ENCODE measurements at regions not wholly inside any gene's neighbourhood (a gene's known extent, or its start where the extent isn't known, plus 50 kb on each side); places are given as distances from the start of the nearest gene placed in this dataset.

DNA sequence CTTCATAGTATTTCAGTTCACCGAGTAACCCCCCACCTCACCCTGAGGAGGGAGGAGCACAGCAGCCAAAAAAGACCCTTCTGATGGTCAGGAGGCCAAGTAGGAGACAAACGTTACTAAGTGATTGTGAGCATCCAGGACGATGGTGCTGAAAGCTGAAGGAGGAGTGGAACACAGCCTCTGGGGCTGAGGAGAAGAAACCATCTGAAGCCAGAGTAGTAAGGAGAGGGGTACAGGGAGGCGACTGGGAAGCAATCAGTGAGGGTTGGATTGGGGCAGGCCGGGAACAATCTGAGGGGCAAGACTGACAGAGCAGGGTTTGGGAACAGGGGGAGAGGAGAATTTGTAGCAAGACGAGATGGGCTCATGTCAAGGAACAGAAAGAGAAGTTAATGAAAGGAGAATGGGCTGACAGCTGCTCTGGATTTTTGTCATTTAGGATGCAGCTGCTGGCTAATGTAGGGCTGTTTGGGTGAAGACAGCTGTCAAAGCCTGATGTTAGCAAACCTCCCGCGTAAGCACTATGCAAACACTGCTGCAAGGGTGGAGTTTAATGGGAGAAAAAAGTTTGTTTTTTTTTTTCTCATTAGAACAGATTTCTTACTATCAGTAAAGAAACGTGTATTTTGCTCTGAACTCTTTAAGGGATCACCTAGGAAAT is 622.2 kb downstream of the EDEM1 start:
- DNase-seq (ENCODE audit: low read depth, low spot score): no peak

DNA sequence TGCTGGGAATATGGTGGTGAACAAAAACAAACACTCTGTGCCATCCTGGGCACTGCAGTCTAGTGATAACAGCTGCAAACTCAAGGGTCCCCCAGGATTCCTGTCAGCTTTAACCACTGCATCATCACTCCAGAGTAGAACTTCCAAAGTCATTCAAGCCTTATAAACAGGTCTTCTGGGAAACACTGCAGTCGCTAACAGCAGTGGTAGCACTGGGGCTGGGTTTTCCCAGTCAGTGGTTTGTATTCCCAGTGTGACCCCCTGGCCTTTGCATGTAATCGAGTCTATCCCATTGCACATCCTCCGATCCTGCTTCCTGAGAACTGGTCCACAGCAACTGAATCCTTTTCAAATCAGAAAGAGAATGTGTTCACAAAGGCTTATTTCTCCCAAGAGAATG is 623.5 kb downstream of the EDEM1 start:
- DNase-seq (ENCODE audit: low read depth, low spot score): no peak

DNA sequence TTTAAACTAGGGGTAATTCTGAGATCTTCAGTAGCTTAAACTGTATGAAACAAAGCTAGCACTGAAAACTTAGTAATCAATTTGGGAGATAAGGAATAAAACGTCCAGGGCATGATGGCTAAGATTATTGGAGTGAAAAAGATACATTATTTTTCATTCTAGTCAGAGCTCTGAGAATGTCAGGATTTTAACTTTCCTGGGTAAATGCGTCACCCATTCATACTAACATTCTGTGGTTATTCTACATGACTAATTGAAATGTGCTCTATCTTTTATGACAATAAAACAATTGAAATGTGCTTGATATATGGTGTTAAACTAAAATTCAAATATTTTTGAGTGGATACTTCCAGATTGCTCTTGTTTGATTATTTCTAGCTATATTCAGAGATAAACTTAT is 626.0 kb downstream of the EDEM1 start:
- DNase-seq (ENCODE audit: low read depth, low spot score): no peak

DNA sequence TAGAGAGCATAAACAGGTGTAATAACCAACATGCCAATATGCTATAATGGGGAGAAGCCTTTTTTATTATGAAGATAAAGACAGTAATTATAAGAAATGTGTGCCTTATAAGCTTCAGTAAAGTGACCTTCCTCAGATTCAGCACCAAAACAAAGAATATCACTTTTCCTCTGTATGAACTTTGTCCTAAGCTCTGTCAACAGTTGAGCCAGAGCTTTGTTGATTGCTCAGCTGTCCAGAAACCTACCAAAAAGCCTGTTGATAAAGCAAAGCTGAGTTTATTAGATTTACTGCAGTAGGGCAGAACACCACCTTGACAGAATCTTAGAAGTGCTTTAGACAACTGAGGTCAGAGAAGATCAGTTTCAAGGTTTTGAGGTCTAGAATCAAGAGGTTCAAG is 635.3 kb downstream of the EDEM1 start:
- DNase-seq (ENCODE audit: low read depth, low spot score): no peak

DNA sequence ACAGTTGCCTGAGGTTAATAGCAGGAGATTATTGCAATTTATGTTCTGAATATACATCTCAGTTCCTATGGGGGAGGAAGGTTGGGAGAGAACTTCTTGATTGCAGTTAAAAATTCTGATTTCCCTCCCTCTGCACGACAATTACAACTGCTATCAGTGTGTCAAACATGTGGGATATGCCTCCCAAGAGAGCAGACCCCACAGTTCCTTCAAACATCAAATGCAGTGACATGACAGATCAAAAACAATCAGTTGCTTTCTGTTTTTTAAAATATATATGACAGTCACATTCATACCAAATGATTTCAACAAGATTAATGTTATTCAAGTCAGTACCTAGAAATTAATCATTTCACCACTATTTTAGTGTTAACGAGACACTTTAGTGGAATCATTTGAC is 639.0 kb downstream of the EDEM1 start:
- no peak for DNase-seq (ENCODE audit: low read depth, low spot score)

DNA sequence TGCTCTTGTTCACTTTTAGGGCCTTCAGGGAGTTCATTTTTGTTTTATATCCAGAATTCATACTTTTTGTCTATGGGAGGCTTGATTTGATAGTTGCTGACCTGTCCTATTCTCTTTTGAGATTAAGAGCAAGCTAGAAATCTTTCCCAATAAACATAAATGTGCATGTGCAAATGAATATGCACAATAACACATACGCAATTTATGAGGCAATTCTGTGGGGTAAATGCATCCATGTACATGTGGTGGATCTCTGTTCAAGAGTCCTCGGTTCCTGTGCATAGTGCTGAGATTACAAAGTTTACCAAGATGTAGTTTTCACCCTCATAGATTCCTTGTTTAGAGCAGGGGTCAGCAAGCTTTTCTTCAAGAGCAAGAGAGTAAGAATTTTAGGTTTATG is 640.7 kb downstream of the EDEM1 start:
- no peak for DNase-seq (ENCODE audit: low read depth, low spot score)

DNA sequence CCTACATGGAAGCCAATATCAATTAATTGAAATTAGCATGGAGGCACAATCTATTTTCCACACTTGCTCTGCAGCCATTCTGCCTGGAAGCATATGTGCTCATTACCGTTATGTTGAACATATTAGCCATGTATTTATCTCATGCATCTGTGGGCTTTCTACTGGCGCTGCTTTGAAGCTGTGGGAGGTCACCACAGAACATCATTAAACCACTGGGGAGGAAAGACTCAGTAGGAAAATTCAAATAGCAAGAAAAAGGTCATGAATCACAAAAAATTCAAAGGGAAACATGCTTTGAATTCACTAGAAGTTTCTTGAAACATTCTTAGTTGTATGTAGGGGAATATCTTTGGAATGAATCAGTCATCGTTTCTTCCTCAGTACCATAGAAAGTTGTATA is 652.5 kb downstream of the EDEM1 start:
- DNase-seq (ENCODE audit: low read depth, low spot score): no peak

DNA sequence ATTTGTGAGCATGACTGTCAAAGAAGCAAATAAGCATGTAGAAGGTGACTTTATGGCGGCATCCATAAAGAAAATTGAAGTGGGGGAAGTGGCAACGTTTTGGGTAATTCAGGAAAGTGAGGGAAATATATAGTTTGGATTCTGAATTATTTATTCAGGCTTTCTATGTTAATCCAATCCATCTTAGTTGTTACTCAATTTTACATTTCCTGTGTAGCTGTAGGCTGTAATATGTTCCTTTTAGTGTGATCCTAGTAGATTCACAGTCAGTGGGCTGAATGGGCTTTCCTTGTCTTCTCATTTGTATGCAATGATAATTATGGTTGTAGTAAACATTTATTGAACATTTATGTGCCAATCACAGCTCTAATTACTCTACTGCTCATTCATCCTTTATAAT is 654.1 kb downstream of the EDEM1 start:
- no peak for DNase-seq (ENCODE audit: low read depth, low spot score)

DNA sequence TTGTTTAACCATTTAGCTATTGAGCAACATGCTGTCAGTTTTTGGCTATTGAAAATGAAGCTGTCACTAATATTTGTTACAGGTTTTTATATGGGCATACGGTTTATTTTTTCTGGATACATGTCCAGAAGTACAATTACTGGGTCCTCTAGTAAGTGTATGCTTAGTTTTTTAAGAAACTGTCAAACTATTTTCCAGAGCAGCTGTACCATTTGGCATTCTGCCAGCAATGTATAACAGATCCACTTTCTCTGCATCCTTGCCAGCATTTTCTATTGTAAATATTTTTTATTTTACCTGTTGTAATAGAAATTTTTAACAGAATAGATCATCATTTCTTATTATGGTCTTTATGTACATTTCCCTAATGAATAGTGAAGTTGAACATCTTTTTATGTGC is 658.8 kb downstream of the EDEM1 start:
- no peak for DNase-seq (ENCODE audit: low read depth, low spot score)

DNA sequence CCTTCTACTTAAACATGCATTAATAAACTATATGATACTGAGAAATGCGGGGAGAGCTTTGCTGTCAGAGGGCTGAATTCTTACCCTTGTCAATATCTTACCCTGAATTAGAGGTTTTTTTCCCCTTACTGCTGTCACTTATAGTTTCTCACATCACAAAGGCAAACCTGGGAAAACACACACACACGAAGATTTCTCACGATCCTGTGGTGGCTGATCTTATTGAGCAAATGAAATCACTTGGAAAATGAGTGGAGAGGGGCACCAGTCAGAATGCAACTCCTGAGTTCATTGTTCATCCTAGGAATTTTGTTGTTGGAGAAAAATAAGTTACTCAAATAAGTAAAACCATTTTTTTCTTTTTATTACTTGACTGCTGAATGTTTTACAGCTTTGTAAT is 673.6 kb downstream of the EDEM1 start:
- DNase-seq (ENCODE audit: low read depth, low spot score): no peak

DNA sequence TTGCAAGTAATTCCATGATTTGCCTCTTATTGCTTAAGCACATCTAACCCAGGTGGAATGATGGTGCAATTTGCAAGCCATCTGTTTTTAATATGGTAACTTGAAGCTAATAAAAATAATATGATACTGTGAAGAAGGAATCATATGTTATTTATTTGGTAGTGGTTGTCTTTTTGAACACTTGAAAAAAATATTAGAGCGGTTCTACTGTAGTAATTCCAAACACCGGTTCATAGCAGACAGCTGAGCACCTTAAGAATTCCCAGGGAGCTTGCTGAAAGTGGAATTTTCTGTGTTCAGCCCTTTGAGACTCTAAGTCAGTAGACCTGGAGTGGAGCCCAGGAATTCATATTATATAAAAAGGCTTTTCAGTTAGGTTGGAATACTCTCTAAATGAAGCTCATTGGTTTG is 687.4 kb downstream of the EDEM1 start:
- no peak for DNase-seq (ENCODE audit: low read depth, low spot score)

DNA sequence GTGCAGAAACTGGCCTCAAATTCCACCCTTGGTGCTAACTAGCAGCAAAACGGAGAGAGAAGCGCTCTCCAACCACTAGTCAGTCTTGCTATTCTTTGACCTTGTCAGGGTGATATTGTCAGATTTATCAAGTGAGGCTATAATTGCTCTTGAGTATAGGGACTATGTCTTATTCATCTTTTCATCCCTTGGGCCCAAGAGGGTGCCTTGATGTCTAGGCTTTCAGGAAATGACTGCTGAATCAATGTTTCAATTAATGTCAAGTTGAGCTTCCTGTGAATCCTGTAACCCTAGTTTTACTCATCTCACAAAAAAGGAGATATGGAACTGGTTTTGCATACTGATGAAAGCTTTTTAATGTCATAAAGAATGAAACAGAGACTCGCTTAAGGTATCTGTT is 701.3 kb downstream of the EDEM1 start:
- no peak for DNase-seq (ENCODE audit: low read depth, low spot score)

DNA sequence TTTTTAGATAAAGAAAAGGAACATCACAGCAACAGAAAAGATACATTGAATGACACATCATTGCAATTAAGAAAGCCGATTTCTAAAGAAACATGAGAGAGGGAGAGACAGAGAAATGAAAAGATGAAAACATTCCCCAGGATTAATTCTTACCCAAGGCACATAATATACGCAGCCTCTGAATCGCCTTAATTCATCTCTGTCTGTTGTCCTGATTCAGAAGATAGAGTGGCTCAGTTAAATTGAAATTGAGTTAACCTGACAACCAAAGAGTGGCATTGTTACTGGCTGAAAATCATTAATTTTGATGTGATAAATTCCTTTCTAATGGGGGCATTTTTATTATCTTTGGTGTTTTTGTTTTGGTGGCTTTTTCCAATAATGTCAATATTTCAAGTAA is 701.9 kb downstream of the EDEM1 start:
- no peak for DNase-seq (ENCODE audit: low read depth, low spot score)

DNA sequence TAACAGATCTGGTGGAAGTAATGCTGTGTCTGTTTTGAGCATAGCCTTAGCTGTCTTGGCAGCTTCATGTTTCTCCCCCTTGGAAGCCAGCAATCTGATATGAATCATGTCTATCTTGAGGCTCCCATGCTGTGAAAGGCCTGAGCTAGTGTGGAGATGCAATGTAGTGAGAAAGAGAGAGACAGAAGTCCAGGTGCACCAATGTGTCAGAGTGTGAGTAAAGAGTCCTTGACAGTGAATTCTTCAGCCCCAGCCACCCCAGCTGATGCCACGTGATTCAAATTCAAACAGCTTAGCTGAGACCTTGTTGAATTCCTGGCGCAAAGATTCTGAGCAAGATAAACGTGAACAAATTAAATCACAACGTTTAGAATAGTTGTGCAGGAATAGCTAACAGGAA is 704.2 kb downstream of the EDEM1 start:
- no peak for DNase-seq (ENCODE audit: low read depth, low spot score)

DNA sequence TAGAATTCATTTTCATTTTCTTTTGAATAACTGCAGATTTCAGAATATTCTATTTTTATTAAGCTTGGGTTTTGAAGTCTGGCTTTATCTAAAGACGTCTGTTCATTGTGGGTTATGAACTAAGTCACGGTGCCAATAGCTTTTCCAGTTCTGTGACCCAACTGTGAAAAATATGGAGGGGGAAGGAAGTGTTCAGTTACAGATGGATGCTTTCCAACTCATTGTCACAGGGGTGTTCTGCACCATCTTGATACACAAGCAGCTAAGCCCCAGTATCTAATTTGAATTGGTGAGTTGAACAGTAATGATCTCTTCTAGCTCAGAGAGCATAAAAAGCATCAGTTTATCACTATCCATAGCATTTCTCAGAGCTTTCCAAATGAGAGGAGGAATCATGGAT is 710.6 kb downstream of the EDEM1 start:
- no peak for DNase-seq (ENCODE audit: low read depth, low spot score)

DNA sequence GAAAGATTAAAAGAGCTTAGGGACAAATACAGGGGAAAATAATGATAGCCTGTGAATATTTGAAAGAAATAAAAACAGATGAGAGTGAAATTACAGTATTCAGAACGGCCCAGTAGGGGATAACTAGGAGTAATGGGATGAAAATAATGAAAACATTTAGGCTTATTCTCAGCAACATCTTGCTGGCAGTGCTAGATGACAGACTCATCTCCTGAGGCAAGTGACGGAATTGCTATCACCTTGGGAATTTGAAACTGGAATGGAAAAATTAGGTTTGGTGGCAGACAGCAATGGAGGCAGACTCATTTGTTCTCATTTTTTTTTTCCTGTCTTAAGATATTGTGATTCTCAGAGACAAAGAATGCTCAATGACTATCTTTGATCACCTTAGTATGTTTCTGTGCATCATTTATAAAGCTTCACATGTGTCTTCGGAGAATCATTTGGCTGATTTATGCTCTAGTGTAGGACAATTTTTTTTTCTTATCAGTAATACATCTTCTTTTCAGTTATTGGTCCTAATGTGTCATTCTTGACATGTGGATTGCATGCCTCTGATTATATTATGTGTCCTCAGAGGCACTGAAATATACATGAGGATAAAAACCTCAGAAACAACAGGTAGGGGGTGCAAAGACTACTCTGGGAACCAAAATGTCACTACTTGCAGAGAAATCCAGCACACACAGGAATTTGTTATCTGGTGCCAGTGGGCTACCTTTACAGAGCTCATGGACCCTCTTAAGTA is 711.7 kb downstream of the EDEM1 start:
- no peak for DNase-seq (ENCODE audit: low read depth, low spot score)

DNA sequence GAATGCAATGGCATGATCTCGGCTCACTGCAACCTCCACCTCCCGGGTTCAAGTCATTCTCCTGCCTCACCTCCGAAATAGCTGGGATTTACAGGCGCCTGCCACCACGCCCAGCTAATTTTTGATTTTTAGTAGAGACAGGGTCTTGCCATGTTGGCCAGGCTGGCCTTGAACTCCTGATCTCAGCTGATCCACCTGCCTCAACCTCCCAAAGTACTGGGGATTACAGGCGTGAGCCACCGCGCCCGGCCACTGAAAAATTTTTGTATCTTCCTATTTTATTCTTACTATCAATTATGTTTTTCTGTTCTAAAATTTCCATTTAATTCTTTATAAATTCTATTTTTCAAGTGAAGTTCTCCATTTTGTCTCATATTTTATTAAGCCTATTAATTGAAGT is 730.4 kb downstream of the EDEM1 start:
- DNase-seq (ENCODE audit: low read depth, low spot score): no peak

DNA sequence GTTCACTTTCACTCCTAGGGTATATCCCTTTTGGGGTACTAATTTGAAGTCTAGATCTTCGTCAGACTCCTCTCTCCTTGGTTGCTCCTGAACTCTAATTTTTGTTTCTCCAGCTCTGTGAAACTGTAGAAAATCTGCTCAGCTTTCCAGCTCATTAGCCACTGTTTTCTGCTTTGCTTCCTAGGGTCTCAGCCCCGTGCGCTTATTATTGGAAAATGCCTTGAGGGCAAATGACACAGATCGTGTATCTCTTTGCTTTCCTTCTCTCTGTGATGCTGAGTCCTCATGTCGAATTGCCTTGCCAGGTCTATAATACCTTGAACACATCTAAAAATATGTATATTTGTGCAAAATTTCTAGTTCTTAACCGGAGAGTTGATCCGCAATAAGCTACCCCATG is 731.1 kb downstream of the EDEM1 start:
- no peak for DNase-seq (ENCODE audit: low read depth, low spot score)

DNA sequence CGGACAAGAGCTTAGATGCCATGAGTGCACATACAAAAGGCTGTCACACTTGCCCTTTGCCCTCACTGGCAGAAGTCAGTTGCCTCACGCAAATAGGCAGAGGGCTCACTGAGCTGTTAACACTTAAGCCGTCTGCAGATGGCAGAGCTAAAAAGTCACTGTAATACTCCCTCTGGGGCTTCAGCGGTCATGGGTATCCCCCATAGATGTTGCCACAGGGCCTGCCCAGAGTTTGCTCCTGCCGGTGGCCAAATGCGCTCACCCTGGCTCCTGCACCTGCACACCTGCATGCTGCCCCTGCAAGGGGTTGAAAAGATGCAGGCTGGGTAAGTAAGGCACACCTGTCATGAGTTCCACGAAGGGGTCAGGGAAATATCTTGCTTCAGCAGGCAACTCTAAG is 741.5 kb downstream of the EDEM1 start:
- DNase-seq (ENCODE audit: low read depth, low spot score): no peak

DNA sequence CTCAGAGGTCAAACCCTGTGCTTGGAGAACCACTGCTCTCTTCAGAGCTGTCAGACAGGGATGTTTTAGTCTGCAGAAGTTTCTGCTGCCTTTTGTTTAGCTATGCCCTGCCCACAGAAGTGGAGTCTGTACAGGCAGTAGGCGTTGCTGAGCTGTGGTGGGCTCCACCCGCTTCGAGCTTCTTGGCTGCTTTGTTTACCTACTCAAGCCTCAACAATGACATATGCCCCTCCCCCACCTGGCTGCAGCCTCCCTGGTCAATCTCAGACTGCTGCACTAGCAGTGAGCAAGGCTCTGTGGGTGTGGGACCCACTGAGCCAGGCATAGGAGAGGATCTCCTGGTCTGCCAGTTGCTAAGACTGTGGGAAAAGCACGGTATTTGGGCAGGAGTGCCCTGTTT is 756.6 kb downstream of the EDEM1 start:
- DNase-seq (ENCODE audit: low read depth, low spot score): peak; percentile 2

DNA sequence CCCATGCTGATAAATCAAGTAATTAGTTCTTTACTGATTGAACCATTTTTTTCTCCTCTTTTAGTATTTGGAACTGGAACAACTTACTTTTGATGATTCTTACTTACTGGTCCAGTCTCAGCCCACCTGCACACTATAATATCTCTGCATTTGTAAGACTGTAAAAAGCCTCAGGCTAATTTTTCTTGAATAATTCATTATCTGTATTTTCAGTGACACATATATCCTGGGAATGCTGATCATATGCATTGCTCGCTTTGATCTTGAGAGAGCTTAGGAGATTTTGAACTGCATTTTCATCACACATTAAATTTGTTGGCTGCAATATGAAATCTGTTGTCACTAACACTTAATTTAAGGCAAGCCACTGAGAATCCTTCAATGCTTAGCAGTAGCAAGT is 760.6 kb downstream of the EDEM1 start:
- DNase-seq (ENCODE audit: low read depth, low spot score): no peak

DNA sequence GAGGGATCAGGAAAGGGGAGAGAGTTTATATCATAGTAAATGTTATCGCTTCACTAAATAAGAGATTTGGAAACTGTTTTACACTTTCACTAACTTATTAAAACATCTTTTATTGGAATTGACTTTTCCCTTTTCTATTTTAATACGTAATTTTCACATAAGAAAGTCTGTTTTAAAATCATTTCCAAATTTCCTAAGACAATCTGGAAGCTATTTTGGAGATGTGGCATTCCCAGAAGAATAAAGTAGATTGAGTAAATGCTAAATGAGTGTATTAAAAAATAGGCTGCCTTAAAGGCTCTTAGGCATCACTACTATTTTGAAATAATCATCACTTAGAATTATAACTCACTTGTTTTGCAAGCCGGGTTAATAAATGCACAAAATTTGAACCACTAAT is 763.5 kb downstream of the EDEM1 start:
- no peak for DNase-seq (ENCODE audit: low read depth, low spot score)

DNA sequence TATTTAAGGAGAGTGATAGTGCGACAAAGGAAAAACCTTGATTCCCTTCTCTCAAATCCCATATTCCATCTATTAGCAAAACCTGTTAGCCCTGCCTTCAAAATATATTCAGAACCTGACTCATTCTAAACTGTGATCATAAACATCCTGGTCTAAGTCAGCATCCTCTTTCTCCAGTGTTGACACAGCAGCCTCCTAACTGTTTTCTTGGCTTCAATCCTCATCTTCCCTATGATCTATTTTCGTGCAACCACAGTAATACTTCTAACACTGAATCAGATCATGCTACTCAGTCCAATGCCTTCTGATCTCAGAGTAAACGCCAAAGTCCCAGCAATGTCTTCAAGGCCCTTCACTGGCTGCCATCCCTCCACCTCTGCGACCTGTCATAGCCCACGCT is 785.1 kb downstream of the EDEM1 start:
- no peak for DNase-seq (ENCODE audit: low read depth, low spot score)
